Mesodermal cell (in vitro differentiated cells): ENCODE measurements at regions not wholly inside any gene's neighbourhood (a gene's known extent, or its start where the extent isn't known, plus 50 kb on each side); places are given as distances from the start of the nearest gene placed in this dataset.
"Not testable (repeated sequence)": the region's sequence is repeated elsewhere in the genome, so short reads cannot be mapped to it uniquely, and the experiment has no call there.

ENCODE experiments used
- H3K27ac ChIP-seq: 2 replicates; pipeline ENCODE4 v1.7.0; 2013; ENCODE audit warnings: mild to moderate bottlenecking, low read depth, low read length, moderate library complexity; ENCODE audit not compliant: severe bottlenecking
- H3K36me3 ChIP-seq: 2 replicates; pipeline ENCODE4 v1.7.1; 2013; ENCODE audit warnings: mild to moderate bottlenecking, low read length, moderate library complexity; ENCODE audit not compliant: control insufficient read depth, insufficient read depth
- H3K4me1 ChIP-seq: one replicate; pipeline ENCODE4 v1.7.1; 2013; ENCODE audit warnings: mild to moderate bottlenecking, low read length; ENCODE audit not compliant: insufficient read depth, control insufficient read depth, poor library complexity, severe bottlenecking
- H3K4me3 ChIP-seq: 2 replicates; pipeline ENCODE4 v1.7.0; 2013; ENCODE audit warnings: low read length, control low read depth, mild to moderate bottlenecking; ENCODE audit not compliant: insufficient read depth, poor library complexity, severe bottlenecking; ENCODE audit errors: extremely low read depth
- H3K9me3 ChIP-seq: 2 replicates; pipeline ENCODE4 v1.7.1; 2013; ENCODE audit warnings: mild to moderate bottlenecking, low read length, moderate library complexity; ENCODE audit not compliant: control insufficient read depth
- WGBS, 2 experiments: methylation state at CpG; one replicate each; pipeline ENCODE4 v1.1.5; 2013; ENCODE audit warnings: missing lambda C conversion rate in 2 of 2; ENCODE audit not compliant: insufficient coverage in 2 of 2; 5-methylcytosine and 5-hydroxymethylcytosine counted together

GRCh38 chr5:84885485-84886258 is 501.0 kb upstream of the EDIL3 start:
- Histone ChIP-seq H3K4me1 (peaks cover 10% of the 10 kb centered on the region), H3K36me3 (no peaks in the 10 kb centered on the region), H3K9me3 (no peaks in the 10 kb centered on the region), H3K4me3 (no peak overlapping the region), H3K27ac (peak overlapping the region; percentile 74)
- WGBS, 2 experiments, result 40% methylated on average over 1 of the region's 1 CpG; no CpG with 5 or more reads in 1 of the 2 experiments

GRCh38 chr5:84881737-84882136 is 497.1 kb upstream of the EDIL3 start:
- no peaks in the 10 kb centered on the region for H3K36me3 ChIP-seq
- peaks cover 10% of the 10 kb centered on the region for H3K4me1 ChIP-seq
- no peak overlapping the region for H3K4me3 ChIP-seq
- WGBS, 2 experiments, result 79 to 86% methylated on average over 1 to 3 of the region's 4 CpGs
- H3K9me3 ChIP-seq, result no peaks in the 10 kb centered on the region
- no peak overlapping the region for H3K27ac ChIP-seq

DNA sequence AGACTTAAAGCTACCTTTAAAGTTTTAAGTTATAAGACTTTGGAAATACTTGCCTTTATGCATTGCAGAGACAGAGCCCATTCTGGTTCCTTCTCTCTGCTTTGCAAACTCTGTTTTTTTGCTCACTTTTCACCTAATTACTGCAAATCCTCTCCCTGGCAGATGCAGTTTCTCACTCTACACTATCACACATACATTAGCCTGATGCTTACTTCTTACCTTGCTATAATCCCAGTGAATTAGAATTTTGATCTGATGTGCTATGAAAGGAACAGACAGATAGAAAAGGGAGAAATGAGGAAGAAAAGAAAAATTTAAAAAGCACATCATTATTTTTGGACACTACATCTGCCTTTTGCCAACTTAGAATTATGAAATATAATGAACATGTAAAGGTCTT is 489.5 kb upstream of the EDIL3 start:
- Histone ChIP-seq H3K36me3 (no peaks in the 10 kb centered on the region), H3K27ac (no peak overlapping the region), H3K4me3 (no peak overlapping the region), H3K4me1 (no peaks in the 10 kb centered on the region), H3K9me3 (no peaks in the 10 kb centered on the region)

DNA sequence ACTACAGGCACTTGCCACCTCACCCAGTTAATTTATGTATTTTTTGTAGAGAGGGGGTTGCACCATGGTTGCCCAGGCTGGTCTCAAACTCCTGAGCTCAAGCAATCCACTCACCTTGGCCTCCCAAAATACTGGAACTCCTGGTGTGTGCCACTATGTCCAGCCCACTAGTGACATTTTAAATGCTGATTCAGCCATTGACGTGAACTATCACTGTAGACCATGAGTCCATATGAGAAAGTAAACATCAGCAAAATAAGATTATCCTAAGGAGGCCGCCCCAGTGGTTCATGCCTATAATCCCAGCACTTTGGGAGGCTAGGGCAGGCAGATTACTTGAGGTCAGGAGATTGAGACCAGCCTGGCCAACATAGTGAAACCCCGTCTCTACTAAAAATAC is 488.1 kb upstream of the EDIL3 start:
- H3K4me3 ChIP-seq, result no peak overlapping the region
- no peak overlapping the region for H3K27ac ChIP-seq
- H3K4me1 ChIP-seq, result no peaks in the 10 kb centered on the region
- WGBS, 2 experiments, result 70 to 100% methylated on average over 1 to 2 of the region's 3 CpGs
- H3K9me3 ChIP-seq, result no peaks in the 10 kb centered on the region
- H3K36me3 ChIP-seq, result no peaks in the 10 kb centered on the region

DNA sequence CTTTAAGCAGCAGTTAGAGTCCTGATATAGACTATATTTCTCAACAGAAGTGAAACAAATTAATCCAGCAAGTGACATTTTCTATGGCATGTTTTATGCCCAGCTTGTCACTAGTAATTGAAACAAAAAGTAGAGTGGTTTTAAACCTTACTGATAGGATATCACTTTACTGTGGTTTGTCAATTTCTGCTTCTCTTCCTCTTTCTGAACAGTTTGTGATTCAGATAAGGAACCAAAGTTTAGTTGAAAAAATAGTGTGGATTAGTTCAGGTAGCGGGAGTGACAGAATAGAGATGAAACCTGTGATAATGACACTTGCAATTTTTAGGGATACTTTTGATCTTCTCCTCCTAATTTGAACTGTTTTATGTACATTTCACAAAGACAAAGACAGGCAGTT is 485.7 kb upstream of the EDIL3 start:
- Histone ChIP-seq H3K36me3 (no peaks in the 10 kb centered on the region), H3K4me1 (no peaks in the 10 kb centered on the region), H3K27ac (no peak overlapping the region), H3K4me3 (no peak overlapping the region), H3K9me3 (no peaks in the 10 kb centered on the region)
- WGBS, 2 experiments, result no CpG with 5 or more reads among the region's 1 CpG

- no peak overlapping the region for H3K4me3 ChIP-seq
- H3K27ac ChIP-seq, result no peak overlapping the region
- no peaks in the 10 kb centered on the region for H3K36me3 ChIP-seq
- H3K4me1 ChIP-seq, result no peaks in the 10 kb centered on the region
- WGBS, 2 experiments, result 95 to 97% methylated on average over 7 to 8 of the region's 8 CpGs
- H3K9me3 ChIP-seq, result no peaks in the 10 kb centered on the region
Observed at GRCh38 chr5:84869675-84870074, 485.0 kb upstream of the EDIL3 start.

- 92 to 100% methylated on average over 11 to 17 of the region's 19 CpGs for WGBS, 2 experiments
- not testable (repeated sequence) for H3K9me3 ChIP-seq, H3K27ac ChIP-seq, H3K4me3 ChIP-seq, H3K4me1 ChIP-seq, H3K36me3 ChIP-seq
Observed at GRCh38 chr5:84863936-84864335, 479.3 kb upstream of the EDIL3 start.

DNA sequence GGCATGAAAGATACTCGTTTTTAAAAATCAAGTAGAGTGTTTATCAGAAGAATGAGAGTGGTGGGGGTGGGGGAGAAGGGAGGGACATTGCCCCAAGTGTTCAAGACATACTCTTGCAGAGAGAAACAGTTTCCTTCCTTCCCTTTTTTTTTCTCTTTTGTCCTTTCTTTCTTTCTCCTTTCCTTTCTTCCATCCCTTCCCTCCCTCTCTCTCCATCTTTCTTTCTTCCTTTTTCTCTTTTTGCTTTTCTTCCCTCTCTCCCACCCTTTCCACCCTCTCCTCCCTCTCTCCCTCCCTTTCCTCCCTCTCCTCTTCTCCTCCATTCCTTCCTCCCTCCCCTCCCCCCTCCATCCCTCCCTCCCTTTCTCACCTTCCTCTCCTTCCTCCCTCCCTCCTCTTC is 478.3 kb upstream of the EDIL3 start:
- Histone ChIP-seq H3K36me3 (no peaks in the 10 kb centered on the region), H3K9me3 (no peaks in the 10 kb centered on the region)
- WGBS, 2 experiments, result 80% methylated on average over 1 of the region's 1 CpG; no CpG with 5 or more reads in 1 of the 2 experiments

GRCh38 chr5:84862132-84862531 is 477.5 kb upstream of the EDIL3 start:
- Histone ChIP-seq H3K9me3 (no peaks in the 10 kb centered on the region), H3K4me1 (no peaks in the 10 kb centered on the region), H3K27ac (no peak overlapping the region), H3K36me3 (no peaks in the 10 kb centered on the region), H3K4me3 (no peak overlapping the region)
- 75 to 94% methylated on average over 5 to 7 of the region's 7 CpGs for WGBS, 2 experiments

More for the DNA sequence above, 478.3 kb upstream of the EDIL3 start:
- no peaks in the 10 kb centered on the region for H3K4me1 ChIP-seq
- H3K4me3 ChIP-seq, result no peak overlapping the region
- no peak overlapping the region for H3K27ac ChIP-seq

- no peak overlapping the region for H3K27ac ChIP-seq
- no peaks in the 10 kb centered on the region for H3K36me3 ChIP-seq
- no peaks in the 10 kb centered on the region for H3K9me3 ChIP-seq
- WGBS, 2 experiments, result 100% methylated on average over 1 of the region's 2 CpGs; no CpG with 5 or more reads in 1 of the 2 experiments
- H3K4me3 ChIP-seq, result no peak overlapping the region
- no peaks in the 10 kb centered on the region for H3K4me1 ChIP-seq
Observed at GRCh38 chr5:84861306-84861705, 476.6 kb upstream of the EDIL3 start.

GRCh38 chr5:84859056-84859455 is 474.4 kb upstream of the EDIL3 start:
- Histone ChIP-seq H3K9me3 (no peaks in the 10 kb centered on the region), H3K36me3 (no peaks in the 10 kb centered on the region)
- WGBS, 2 experiments, result no CpG with 5 or more reads among the region's 1 CpG

More at GRCh38 chr5:84859056-84859455, 474.4 kb upstream of the EDIL3 start:
- no peak overlapping the region for H3K27ac ChIP-seq
- H3K4me3 ChIP-seq, result no peak overlapping the region
- H3K4me1 ChIP-seq, result no peaks in the 10 kb centered on the region
